GM12892 (cell line): ENCODE measurements at regions not wholly inside any gene's neighbourhood (a gene's known extent, or its start where the extent isn't known, plus 50 kb on each side); places are given as distances from the start of the nearest gene placed in this dataset.
"Not testable (repeated sequence)": the region's sequence is repeated elsewhere in the genome, so short reads cannot be mapped to it uniquely, and the experiment has no call there.

Experiments
- DNase-seq: peaks from one replicate; pipeline ENCODE4 v3.0.0; 2011; ENCODE audit not compliant: insufficient read length
- FAIRE-seq: peaks from 2 replicates; lab custom pipeline; 2011; peaks lifted over from hg19 to GRCh38; lab: Jason Lieb, UNC
- POLR2A ChIP-seq: IDR thresholded peaks from 2 replicates; pipeline ENCODE4 v1.6.1; 2011; ENCODE audit warnings: low read depth, low read length, control low read depth
- POLR2AphosphoS5 ChIP-seq: IDR thresholded peaks from 2 replicates; pipeline ENCODE4 v1.6.1; 2011; ENCODE audit warnings: low read depth, low read length, control low read depth
- TAF1 ChIP-seq: IDR thresholded peaks from 2 replicates; pipeline ENCODE4 v1.6.1; 2011; ENCODE audit warnings: low read depth, mild to moderate bottlenecking, control low read depth, low read length, borderline replicate concordance

DNA sequence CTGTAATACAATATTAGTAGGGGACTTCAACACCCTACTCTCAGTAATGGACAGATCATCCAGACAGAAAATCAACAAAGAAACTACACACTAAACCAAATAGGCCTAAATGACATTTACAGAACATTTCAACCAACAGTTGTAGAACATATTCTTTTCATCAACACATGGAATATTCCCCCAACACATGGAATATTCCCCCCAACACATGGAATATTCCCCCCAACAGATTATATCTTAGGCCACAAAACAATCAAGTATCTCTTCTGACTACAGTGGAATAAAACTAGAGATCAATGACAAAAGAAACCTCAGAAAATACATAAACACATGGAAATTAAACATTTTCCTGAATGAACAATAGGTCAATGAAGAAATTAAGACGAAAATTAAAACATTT lies 187.2 kb upstream of the RBBP8 start:
- TF ChIP-seq POLR2AphosphoS5 (no peak), TAF1 (no peak), POLR2A (no peak)
- FAIRE-seq = no peak
- no peak for DNase-seq

DNA sequence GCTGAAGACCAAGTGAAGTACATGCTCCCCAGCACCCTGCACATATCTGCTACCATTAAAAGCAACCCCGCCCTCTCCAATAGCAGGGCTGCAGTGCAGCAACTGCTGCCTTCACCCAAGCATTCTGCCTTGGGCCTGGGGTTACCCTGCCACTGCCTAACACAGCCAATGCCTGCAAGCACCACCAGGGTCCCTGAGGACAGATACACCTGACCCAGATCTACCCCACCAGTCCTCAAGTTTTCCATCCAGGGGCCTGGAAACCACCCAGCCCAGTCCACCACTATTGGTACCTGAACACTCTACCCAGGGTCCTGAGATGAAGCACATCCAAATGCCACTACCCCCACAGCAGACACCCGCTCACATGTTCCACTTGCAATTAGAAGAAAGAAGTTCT lies 181.1 kb upstream of the RBBP8 start:
- FAIRE-seq = no peak
- TF ChIP-seq POLR2A = no peak
- no peak for TF ChIP-seq POLR2AphosphoS5
- no peak for TF ChIP-seq TAF1
- no peak for DNase-seq

DNA sequence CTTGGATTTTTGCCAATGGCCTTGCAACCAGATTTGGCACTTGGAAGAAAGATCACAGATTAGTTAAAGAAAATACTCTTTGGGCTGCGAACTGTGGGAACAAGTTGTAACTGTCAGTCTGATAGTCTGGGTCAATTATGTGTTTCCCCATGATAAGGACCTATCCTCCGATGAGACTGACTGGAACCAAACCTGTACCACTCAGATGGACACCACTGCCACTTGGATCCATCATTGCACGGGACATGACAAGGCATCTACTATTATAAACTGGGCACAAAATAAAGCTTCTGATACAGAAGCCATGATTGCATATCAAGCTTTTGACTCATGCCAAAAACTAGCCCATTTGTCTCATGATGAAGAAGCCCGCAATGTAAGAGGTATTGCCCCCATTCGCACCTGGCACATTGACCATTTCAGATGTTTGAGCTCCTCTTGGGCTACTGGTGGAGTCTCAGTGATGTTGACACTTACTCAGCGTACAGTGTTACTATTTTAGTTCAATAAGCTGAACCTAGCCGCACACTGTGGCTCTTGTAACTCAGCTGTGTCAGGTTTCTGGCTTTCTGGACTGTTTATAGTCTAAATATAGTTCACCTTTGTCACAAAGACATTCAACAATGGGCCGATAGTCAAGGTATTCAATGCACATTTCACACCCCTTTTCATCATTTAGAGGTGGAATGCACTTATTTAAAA lies 179.8 kb upstream of the RBBP8 start:
- TF ChIP-seq TAF1 (no peak), POLR2A (no peak), POLR2AphosphoS5 (no peak)
- DNase-seq = no peak
- FAIRE-seq = no peak

DNA sequence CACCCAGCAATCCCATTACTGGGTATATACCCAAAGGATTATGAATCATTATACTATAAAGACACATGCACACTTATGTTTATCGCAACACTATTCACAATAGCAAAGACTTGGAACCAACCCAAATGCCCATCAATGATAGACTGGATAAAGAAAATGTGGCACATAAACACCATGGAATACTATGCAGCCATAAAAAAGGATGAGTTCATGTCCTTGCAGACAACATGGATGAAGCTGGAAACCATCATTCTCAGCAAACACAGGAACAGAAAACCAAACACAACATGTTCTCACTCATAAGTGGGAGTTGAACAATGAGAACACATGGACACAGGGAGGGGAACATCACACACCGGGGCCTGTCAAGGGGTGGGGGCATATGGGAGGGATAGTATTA lies 169.1 kb upstream of the RBBP8 start:
- DNase-seq, FAIRE-seq: not testable (repeated sequence)

DNA sequence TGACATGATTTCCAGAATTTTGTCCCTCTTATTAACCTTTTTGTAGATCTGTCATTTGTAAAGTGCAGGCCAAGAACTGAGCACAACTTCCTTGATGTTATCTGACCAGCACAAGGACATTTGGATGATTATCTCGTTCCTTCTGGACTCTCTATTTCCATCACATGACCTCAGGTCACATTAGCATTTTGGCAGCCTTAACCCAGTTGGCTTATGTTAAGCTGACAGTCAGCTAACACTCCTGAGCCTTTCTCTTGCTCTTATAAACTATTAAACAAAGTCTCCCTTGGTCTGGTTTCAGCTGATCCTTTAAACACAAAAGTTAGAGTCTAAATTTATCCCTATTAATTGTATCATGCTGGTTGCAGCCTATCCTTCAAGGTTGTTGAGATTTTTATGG lies 167.2 kb upstream of the RBBP8 start:
- FAIRE-seq (no peak), DNase-seq (no peak)
- TF ChIP-seq TAF1 = no peak

DNA sequence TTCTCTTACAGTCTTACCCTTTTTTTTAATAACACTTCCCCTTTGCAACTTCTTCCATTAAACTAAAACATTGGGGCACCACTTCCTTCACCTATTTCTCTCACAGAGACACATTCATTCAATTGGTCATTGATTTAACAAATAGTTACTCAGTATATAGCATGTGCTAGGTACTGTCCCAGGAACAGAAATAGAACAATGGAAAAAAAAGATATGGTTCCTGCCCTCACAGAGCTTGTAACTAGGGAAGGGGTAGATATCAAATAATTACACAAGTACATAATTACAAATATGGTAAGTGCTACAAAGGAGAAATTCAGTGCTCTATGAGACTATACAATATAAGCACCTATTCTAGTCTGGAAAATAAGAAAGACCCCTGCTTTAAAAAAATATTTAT lies 165.5 kb upstream of the RBBP8 start:
- FAIRE-seq = no peak

DNA sequence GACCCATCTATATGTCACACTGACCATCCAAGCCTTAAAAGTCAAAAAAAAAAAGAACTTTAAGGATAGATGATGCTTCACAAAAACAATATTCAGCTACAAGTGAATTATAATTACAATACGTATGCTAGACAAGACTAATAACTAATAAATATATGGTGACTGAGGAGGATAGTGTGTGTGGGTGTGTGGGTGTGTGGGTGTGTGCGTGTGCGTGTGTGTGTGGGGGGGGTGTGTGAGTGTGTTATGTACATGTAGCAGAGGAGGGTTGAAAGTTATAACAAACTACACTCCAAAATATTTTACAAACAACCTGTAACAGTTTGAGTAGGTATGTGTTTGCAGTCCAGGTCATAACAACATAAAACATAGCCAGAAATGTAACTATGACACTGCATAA lies 159.2 kb upstream of the RBBP8 start:
- TF ChIP-seq TAF1 (no peak), POLR2AphosphoS5 (no peak), POLR2A (no peak)
- no peak for DNase-seq
- no peak for FAIRE-seq

More for the DNA sequence above, 165.5 kb upstream of the RBBP8 start:
- TF ChIP-seq POLR2A (no peak), POLR2AphosphoS5 (no peak), TAF1 (no peak)
- DNase-seq = no peak

DNA sequence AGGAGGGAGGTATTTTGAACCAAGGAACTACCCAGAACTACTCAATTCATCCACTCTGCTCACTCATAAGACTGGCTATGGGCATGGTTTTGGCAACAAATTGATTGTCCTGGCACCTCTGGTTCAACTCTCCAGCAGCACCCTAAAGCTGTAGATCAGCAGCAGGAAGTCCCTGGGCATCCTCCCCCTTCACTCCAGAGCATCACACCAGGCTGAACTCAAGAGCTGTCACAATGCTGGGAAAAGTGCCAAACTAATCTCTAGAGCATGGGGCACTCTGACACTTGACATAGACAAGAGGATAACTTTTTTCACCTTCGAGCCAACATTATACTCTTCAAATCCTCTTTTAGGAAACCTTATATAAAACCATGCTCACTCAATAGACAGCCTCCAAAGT lies 154.1 kb upstream of the RBBP8 start:
- DNase-seq = no peak
- no peak for TF ChIP-seq TAF1
- TF ChIP-seq POLR2A = no peak
- TF ChIP-seq POLR2AphosphoS5 = no peak
- no peak for FAIRE-seq

DNA sequence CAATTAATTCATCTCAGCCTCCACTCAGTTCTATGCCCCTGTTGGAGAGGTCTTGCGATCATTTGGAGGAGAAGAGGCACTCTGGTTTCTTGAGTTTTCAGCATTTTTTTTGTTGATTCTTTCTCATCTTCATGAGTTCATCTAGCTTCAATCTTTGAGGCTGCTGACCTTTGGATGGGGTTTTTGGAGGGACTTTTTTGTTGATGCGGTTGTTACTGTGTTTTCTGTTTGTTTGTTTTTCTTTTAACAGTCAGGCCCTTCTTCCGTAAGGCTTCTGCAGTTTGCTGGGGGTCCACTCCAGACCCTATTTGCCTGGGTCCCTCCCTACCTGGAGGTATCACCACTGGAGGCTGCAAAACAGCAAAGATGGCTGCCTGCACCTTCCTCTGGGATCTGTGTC lies 149.9 kb upstream of the RBBP8 start:
- no peak for DNase-seq
- FAIRE-seq = no peak
- TF ChIP-seq TAF1 (no peak), POLR2A (no peak), POLR2AphosphoS5 (no peak)

DNA sequence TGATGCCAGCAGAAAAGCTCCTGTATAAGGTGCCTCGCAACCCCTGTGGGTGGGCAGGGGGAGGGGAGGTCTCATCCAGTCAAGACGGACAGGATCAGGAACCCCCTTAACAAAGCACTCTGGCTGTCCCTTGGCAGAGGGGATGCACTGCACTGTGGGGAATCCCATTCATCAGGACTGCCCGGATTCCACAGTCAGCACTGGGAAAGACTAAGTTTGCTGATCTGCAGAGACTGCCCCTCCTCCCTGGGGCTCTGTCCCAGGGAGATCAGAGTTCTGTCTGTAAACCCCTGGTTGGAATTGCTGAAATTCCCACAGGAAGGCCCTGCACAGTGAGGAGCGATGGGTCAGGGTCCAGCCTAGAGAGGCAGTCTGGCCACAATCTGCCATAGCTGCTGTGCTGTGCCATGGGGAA lies 149.5 kb upstream of the RBBP8 start:
- no peak for DNase-seq
- FAIRE-seq = no peak
- TF ChIP-seq TAF1 (no peak), POLR2AphosphoS5 (no peak), POLR2A (no peak)

DNA sequence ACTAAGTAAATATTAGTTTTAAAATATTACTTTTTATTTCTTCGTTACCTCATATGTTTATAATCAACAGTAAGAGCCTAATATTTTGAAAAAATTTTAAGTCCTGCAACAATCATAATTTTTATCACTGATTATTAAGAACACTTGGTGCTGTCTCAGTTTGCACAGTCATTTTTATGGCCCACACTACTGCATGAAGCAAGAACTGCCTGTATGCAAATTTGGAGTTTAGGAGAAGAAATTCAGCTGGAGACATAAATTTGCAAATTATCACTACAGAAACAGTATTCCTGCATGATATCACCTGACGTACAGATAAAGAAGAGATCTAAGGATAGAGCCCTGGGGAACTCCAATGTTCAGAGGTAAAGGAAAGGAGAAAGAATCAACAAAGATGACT lies 144.1 kb upstream of the RBBP8 start:
- DNase-seq = no peak
- FAIRE-seq = no peak
- no peak for TF ChIP-seq POLR2A
- TF ChIP-seq POLR2AphosphoS5 = no peak
- no peak for TF ChIP-seq TAF1

DNA sequence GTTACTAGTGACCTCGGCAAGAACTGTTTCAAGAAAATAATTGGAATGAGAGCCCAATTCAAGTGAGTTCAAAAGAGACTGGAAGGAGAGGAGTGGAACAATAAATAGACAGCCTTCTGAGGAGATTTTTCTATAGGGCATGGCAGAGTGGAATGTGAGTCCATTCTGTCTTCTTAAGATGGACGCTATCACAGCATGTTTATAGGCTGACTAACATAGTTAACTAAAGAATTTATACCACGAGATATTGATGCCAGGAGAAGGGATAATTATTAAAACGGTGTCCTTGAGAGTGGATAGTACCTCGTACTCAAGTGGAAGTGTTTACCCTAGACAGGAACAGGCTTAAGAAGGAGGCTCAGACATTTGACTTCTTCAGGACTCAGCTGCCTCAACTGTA lies 143.5 kb upstream of the RBBP8 start:
- FAIRE-seq (no peak), DNase-seq (no peak)
- TF ChIP-seq POLR2AphosphoS5 = no peak
- no peak for TF ChIP-seq TAF1
- no peak for TF ChIP-seq POLR2A

DNA sequence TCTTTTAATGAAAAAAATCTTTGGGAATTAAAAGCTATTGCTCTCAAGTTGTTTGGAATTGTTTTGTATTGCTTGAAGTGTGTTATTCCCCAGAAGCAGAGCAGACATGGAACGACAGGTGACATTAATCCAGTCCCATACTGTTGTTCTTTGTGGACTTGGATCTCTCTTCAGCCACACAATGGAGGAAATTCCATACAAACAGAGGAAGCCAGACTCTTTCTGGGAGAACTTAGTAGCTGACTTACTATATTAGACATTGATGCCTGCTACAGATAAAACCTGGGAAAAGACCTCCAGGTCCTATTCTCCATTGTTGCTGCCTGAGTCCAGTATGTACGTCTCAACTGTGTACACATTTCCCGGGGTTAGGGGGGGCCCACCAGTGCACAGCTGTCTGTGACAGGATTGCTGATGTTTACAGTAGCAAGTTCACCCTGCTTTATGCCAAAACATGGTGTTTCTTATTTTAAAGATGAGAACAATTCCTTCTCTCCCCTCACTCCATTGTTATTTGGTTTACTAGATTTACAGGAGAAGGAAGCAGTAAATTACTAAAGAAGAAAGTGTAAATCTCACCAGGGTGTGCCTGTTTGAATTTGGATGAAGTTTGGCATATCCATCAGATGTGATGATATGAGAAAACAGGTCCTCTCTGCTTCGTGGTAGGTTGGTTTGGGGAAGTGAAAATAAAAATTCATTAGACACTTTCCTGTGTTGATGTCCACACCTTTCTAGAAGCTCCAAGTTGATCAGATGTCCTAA lies 142.4 kb upstream of the RBBP8 start:
- no peak for TF ChIP-seq TAF1
- no peak for TF ChIP-seq POLR2AphosphoS5
- no peak for TF ChIP-seq POLR2A
- FAIRE-seq (no peak), DNase-seq (no peak)
